HG03159 (cell line): ENCODE measurements at regions not wholly inside any gene's neighbourhood (a gene's known extent, or its start where the extent isn't known, plus 50 kb on each side); places are given as distances from the start of the nearest gene placed in this dataset.
"Not testable (repeated sequence)": the region's sequence is repeated elsewhere in the genome, so short reads cannot be mapped to it uniquely, and the experiment has no call there.

Experiments
- ATAC-seq: cut with Tn5 transposase; IDR thresholded peaks from one replicate; pipeline ENCODE4 v1.9.1; 2021; ENCODE audit warnings: mild to moderate bottlenecking, moderate library complexity; ENCODE audit not compliant: unreplicated experiment

DNA sequence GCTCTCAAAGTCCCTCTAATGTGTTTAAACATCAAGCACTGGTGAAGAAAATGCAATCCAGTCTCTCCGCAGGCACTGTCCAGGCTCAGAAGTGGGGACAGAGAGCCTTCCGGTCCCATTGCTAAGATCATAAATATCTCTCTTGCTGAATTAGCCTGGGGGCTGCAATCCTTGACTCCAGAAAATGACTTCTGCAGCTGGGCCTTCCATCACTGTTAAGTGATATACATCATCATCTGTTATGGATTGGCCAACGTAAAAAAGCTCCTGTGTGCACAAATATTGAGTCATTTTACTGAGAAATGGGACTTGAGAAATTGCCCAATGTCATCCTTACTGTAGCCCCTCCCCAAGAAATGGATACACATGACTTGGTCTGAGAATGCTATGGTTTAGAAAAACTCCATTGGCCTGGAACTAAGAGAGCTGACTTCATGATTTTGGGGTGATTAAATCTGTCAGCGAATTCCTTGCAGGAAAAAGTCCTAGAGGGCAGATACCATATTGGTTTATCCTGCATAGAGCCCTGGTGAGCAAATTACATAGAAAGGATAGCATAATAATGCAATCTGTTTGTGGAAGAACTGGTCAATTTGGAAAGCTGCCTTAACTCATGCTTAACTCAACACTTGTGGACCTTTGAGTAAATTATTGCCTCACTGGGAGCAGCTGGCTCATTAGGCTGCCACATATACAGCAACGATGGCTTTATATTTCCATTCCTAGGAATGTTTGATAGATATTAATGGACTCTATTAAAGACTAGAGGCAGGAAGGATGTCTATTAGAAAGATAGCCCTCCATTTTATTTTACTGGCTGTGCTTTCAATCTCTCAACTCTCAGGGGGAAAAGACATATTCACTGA, 346.1 kb downstream of the GBA3 start:
- ATAC-seq, result no peak

DNA sequence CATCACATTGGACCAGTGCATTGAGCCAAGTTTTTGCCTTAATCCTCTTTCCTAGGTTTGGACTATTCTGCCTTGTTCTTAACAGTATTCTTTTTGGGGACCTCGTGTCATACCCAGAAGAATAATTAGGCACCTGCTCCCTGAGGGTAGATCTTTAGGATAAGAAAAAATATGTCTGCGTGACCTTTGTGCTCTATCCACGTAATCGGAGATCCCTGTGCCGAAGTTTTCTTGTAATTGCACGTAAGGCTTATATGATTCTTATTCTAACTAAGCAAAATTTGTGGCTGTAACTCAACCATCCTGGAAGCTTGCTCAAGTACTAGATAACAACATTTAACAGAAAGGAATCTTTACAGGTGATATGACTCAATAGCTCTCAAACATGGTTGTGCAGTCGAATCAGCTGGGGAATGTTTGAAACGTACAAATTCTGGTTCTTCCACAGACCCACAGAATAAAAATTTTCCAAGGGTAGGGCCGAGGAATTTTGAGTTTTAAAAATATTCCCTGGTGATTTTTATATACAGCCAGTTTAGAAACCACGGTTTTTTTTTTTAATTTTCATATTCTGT, 344.3 kb downstream of the GBA3 start:
- ATAC-seq, result no peak

DNA sequence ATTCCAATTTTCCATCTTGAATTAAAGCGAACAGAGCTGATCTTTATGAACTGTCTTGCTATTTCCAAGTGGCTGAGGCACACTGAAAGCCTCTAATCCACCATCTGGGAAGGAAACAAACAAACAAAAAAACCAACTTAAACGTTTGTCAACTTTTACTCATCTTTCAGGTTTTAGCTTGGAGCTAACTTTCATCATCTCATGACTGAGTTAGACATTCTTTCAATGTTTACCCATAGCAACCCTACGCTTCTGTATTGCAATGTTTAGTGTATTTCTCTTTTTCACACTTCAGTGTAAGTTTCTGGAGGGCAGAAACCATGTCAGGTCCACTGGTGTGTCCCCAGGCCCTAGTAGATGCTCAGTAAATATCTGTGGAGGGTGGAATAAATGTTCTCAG, 343.8 kb downstream of the GBA3 start:
- ATAC-seq, result no peak

DNA sequence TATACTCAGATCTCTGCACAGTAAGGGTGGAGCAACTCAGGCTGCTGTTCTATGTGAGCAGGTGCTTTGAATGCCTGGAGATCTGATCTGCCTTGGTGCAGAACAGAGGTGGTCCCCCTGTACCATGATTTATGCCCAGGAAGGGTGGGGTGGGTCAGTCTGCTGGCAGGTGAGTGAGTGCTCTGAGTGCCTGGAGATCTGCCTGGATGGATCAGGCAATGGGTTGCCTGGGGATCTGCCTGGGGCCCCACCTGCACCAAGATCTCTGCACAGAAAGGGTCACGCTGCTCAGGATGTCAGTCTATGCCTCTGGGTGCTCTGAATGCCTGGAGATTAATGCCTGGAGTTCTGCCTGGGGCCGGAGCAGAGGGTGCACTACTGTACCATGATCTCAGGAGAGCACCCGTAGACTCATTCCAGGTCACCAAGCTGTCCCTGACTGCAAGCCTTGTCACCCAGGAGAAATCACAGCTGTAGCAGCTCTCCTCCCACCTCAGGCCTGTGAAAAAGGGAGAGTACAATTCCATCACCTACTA, 342.9 kb downstream of the GBA3 start:
- no peak for ATAC-seq

GRCh38 chr4:23034731-23035130, 342.0 kb downstream of the GBA3 start:
- ATAC-seq, result no peak

GRCh38 chr4:23033796-23034195, 341.1 kb downstream of the GBA3 start:
- no peak for ATAC-seq

GRCh38 chr4:23028875-23029274, 336.1 kb downstream of the GBA3 start:
- ATAC-seq, result no peak

DNA sequence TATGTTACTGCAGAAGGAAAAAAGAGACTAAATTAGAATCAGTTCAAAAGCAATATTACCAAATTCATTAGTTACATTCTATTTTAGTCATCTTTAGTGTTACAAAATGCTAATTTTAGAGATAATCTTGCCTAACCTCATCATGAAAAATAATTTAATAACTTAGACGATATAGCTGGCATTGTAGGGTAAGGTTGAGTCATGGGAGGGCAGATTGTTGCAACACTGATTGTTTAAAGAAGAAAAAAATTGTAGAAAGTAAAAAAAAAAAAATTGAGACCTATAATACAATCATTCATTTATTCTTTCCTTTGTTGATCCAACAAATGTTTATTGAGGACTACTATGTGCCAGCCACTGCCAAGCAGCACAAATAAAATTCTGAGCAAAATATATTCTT, 330.9 kb downstream of the GBA3 start:
- ATAC-seq, result no peak

DNA sequence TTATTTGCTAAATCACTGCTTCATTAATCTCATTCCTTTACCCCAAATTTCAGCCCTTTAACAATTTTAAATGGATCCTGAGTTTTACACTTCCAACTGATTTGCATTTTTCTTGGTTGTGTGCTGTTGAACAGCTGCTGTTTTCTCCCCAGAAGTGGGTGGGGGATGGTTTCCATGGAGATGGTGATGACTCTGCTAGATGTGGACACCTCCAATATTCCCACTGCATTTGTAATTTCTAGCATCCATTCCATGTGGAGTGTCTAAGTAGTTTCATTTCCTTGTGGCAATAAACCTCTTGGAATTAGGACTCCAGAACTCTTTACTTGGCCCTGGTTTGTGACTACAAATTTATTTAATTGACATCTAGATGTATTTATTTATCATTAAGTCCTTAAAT, 330.4 kb downstream of the GBA3 start:
- ATAC-seq, result no peak

- ATAC-seq, result no peak
Measured at GRCh38 chr4:23022032-23022431, 329.3 kb downstream of the GBA3 start.

DNA sequence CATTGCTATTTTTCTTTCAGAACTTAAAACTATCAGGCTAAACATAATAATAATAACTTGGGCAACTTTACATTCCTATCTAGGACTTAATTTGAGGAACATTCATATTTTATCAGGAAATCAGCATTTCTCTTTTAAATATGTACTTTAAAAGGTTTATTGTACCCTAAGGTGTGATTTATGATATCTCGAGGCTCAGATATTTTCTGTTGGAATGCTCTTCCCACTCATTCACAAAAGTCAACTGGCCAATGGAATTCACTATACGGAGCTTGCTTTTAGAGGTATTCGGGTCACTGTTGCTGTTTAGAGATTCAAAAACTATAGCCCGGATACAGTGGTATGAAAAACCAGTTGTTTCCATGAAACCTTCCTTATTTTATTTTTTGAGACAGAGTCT, 328.3 kb downstream of the GBA3 start:
- no peak for ATAC-seq

DNA sequence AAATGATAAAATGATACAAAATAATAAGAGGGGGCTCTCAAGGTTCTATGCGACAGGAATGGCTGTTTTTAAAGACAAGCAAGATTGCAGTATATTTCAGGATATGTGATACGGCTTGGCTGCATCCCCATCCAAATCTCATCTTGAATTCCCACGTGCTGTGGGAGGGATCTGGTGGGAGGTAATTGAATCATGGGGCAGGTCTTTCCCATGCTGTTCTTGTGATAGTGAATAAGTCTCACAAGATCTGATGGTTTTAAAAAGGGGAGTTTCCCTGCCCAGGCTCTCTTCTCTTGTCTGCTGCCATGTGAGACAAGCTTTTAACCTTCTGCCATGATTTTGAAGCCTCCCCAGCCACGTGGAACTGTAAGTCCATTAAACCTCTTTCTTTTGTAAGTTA, 327.7 kb downstream of the GBA3 start:
- ATAC-seq, result not testable (repeated sequence)

DNA sequence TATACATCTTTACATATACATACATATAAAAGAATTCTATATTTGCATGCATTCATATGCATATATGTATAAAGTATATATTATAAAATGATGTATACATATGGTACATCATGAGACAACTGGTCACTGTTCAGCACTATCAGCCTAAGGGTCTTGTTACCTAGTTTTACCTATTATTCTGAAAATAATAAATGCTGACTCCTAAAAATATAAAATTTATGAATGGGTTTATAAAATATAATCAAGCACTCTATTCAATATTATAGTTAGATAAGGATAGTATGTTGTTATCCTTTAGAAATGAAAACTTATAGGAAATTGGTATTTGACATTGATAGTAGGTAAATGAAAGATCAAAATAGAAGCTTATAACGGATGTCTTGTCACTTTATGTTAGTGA, 324.2 kb downstream of the GBA3 start:
- ATAC-seq, result no peak

DNA sequence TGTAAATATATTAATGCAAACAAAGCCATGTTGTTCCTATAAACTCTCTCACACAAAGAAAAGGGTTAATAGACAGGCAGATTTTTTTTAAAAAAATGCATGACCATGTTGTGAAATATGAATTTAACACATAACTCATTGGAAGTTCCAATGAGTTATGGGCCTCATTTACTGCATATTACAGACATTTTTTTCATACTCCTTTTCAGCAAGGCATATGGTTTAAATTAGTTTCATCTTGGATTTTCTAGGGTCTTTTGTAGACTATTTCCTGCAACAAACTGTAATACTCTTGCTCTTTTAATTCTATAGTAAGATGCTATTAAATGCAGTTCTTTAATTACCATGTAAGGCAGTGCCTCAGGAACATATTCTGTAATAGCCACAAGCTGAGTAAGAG, 323.1 kb downstream of the GBA3 start:
- no peak for ATAC-seq

GRCh38 chr4:23009093-23009492, 316.4 kb downstream of the GBA3 start:
- ATAC-seq, result no peak

- no peak for ATAC-seq
Measured at GRCh38 chr4:23006756-23007155, 314.0 kb downstream of the GBA3 start.

DNA sequence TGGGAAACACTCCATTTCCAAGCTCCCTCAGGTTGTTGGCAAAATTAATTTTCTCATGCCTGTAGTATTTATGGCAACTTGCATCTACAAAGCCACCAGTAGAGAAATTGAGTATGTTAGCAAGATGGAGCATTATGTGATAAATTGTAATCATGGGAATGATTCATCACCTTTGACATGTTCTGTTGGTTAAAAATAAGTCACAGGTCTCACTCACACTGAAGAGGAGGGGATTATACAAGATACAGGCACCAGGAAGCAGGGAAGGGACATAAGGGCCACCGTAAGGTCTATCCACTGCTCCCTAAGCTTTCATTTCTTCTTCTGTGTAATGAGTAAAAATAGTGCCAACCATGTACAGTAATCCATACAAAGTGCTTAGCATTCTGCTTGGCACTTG, 313.0 kb downstream of the GBA3 start:
- no peak for ATAC-seq

DNA sequence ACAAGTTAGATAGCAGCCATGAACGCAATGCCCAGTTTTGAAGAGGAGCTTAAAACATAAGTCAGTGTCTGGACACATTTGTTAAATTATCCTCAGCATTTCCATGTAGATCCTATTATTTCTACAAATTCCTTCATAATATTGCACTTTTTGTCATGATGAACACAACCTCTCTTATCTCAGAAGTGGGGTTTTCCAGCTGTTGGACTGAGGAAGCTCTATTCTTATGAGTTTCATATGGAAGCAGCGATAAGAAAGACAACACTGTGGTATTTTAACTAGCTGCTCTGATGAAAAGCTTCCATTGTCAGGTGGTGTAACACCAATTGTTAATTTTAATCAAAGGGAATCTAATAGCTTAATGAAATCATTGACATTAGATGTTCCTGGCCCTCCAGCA, 308.7 kb downstream of the GBA3 start:
- no peak for ATAC-seq

GRCh38 chr4:22999419-22999818, 306.7 kb downstream of the GBA3 start:
- no peak for ATAC-seq

DNA sequence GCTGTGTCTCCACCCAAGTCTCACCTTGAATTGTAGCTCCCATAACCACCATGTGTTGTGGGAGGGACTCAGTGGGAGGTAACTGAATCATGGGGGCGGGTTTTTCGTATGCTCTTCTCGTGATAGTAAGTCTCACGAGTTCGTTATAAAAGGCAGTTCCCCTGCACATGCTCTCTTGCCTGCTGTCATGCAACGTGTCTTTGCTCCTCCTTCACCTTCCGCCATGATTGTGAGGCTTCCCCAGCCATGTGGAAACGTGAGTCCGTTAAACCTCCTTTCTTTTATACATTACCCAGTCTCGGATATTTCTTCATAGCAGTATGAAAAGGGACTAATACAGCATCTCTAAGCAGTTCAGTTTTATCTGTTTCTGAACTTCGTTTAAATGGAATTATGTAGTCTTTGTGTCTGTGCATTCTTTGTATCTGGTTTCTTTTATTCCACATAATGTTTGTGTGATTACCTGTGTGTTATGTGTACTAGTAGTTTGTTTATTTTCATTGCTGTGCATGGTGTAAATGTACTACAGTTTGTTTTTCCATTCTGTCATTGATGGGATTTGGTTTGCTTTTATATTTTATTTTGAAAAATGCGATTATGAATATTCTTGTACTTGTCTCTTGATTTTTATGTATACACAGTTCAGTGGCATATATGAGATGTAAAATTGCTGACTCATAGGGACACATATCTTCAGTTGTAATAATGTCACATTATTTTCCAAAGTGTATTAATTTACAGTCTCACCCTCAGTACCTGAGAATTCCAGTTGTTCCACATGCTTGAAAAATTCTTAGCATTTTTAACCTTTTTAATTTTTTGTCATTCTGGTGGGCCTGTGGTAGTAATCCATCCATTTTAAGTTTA, 304.9 kb downstream of the GBA3 start:
- ATAC-seq, result no peak

DNA sequence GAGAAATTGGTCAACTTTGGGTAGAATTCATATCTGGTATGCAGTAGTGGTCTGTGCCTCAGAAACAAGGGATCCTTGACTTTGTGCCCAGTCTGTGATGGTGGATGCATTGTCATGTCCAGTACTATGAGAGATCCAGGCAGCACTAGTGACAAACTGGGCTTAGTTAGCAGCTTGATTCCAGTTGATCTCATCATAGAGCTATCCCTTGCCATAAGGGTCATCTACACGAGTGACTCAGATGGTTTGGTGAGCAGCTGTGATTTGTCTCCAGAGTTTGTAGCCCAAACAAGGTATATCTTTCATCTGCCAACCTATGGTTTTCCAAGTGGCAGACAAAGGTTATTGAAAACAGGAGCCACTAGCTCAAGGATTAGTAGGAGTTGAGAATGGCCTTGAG, 298.8 kb downstream of the GBA3 start:
- ATAC-seq, result no peak

DNA sequence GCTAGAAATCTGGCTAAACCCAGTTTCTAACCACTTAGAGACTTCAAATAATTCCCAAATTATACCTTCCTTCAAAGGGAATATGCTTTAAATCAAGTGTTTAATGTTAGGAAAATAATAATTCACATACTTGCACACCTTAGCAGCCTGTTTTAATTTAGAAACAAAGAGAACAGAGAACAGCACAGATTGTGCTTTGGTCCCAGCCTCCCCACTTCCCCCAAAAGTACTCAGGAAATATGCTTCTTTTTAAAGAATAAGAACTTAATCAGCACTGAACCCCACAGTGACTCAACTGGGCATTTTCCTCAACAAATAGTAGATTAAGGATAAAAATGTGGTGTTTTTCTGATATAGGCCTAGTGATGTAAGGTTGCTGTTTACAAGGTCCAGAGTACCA, 295.8 kb downstream of the GBA3 start:
- ATAC-seq, result no peak
